HFF-Myc (cell line): ENCODE measurements at regions not wholly inside any gene's neighbourhood (a gene's known extent, or its start where the extent isn't known, plus 50 kb on each side); places are given as distances from the start of the nearest gene placed in this dataset.

Source experiments
- DNase-seq: peaks from one replicate; pipeline ENCODE4 v3.0.0-alpha.2; 2011; ENCODE audit warnings: low read depth; ENCODE audit errors: extremely low read depth
- H3K4me3 ChIP-seq: replicated peaks from 2 replicates; pipeline ENCODE4 v1.5.1; 2011; ENCODE audit warnings: low read depth, mild to moderate bottlenecking, control low read depth, low read length
- CTCF ChIP-seq: IDR thresholded peaks from 2 replicates; pipeline ENCODE4 v1.5.1; 2012; ENCODE audit warnings: mild to moderate bottlenecking, low read depth, low read length, control low read depth; ENCODE audit errors: missing control alignments

DNA sequence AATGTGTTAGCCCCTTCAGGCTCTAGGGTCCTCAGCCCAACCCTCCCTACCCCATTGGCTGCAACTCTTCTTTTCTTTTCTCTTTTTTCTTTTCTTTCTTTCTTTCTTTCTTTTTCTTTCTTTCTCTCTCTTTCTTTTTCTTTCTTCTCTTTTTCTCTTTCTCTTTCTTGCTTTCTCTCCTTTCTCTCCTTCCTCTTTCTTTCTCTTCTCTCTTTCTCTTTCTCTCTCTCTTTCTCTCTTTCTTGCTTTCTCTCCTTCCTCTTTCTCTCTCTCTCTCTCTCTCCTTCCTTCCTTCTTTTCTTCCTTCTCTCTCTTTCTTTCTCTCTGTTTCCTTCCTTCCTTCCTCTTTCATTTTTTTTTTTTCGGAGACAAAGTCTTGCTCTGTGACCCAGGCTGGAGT is 458.9 kb downstream of the TYW1 start:
- no peak for TF ChIP-seq CTCF
- no peak overlapping the region for H3K4me3 ChIP-seq

GRCh38 chr7:67462781-67463191 is 466.2 kb downstream of the TYW1 start:
- no peak overlapping the region for H3K4me3 ChIP-seq
- no peak for TF ChIP-seq CTCF
- no peak for DNase-seq

More for the DNA sequence above, 458.9 kb downstream of the TYW1 start:
- DNase-seq, result no peak

- no peak overlapping the region for H3K4me3 ChIP-seq
- TF ChIP-seq CTCF, result no peak
- DNase-seq, result no peak
Measured at GRCh38 chr7:67463316-67463715, 466.7 kb downstream of the TYW1 start.

- DNase-seq, result no peak
- H3K4me3 ChIP-seq, result no peak overlapping the region
- TF ChIP-seq CTCF, result no peak
Measured at GRCh38 chr7:67463983-67464382, 467.4 kb downstream of the TYW1 start.

- no peak for DNase-seq
- no peak for TF ChIP-seq CTCF
- no peak overlapping the region for H3K4me3 ChIP-seq
Measured at GRCh38 chr7:67466109-67466508, 469.5 kb downstream of the TYW1 start.

DNA sequence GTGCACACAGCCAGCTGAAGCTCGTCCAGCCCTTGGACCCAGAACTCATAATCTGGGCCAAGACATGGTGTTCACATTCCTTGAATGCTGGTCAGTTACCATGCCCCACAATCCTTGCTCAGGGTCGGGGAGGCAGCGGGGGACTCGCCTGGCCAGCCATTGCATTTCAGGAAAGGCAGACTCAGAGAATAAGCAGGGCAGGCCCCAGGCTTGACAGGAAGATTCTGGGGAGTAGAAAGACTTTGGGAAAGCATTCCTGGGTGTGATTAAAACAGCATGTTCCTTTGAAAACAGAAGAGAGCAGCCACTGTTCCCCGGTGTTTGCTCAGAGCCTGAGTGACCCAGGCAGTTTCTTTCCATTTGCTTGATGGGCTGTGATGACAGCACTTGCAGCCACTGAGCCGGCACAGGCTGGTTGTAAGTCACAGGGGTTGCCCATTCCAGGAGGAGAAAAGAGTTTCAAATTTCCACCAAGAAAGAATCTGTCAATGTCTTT is 473.7 kb downstream of the TYW1 start:
- TF ChIP-seq CTCF, result no peak
- H3K4me3 ChIP-seq, result no peak overlapping the region
- no peak for DNase-seq

DNA sequence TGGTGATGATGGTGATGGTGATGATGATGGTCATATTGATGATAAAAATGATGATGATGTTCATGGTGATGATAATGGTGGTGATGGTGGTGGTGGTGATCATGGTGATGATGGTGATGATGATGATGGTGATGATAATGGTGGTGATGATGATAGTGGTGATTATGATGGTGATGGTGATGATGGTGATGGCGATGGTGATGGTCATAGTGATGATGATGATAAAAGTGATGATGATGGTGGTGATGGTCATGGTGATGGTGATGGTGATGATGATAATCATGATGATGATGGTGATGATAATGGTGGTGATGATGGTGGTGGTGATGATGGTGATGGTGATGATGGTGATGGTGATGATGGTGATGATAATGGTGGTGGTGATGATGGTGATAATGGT is 478.7 kb downstream of the TYW1 start:
- no peak for TF ChIP-seq CTCF
- no peak for DNase-seq
- H3K4me3 ChIP-seq, result no peak overlapping the region
